ENCODE measurements at regions not wholly inside any gene's neighbourhood (a gene's known extent, or its start where the extent isn't known, plus 50 kb on each side); places are given as distances from the start of the nearest gene placed in this dataset.

DNA sequence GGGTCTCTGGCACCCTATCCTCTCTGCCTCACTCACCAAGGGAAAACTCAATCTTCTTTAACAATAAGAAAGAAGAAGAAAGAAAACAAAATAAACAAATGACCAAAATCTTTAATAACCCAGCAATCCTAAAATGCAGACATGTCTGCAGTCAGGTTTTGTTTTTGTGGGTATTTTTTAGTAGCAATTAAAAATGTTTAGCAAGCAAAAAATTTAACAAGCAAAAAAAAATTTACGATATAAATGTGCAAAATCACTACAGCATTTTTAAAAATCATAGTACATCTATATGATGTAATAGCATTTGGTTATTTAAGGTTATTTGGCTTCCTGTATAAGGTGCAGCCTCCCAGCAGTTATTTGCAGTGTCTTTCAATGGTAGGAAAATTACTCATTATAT is 151.3 kb upstream of the MAP3K1 start:
- intact Hi-C loops (cut with DNase I; ENCODE audit: low total_unique reads), result no loop called here
- no peaks in the 10 kb centered on the region for H3K9me3 ChIP-seq
- no peaks in the 10 kb centered on the region for H3K36me3 ChIP-seq
- TF ChIP-seq POLR2AphosphoS5 (IDR thresholded peaks at IDR 0.05), result no peak
- TF ChIP-seq, protein P1, sequence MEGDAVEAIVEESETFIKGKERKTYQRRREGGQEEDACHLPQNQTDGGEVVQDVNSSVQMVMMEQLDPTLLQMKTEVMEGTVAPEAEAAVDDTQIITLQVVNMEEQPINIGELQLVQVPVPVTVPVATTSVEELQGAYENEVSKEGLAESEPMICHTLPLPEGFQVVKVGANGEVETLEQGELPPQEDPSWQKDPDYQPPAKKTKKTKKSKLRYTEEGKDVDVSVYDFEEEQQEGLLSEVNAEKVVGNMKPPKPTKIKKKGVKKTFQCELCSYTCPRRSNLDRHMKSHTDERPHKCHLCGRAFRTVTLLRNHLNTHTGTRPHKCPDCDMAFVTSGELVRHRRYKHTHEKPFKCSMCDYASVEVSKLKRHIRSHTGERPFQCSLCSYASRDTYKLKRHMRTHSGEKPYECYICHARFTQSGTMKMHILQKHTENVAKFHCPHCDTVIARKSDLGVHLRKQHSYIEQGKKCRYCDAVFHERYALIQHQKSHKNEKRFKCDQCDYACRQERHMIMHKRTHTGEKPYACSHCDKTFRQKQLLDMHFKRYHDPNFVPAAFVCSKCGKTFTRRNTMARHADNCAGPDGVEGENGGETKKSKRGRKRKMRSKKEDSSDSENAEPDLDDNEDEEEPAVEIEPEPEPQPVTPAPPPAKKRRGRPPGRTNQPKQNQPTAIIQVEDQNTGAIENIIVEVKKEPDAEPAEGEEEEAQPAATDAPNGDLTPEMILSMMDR (IDR thresholded peaks at IDR 0.05), result no peak
- no peak for TF ChIP-seq EP300 (IDR thresholded peaks at IDR 0.05)
- TF ChIP-seq POLR2A (IDR thresholded peaks at IDR 0.05), result no peak
- no peak overlapping the region for H3K4me3 ChIP-seq
- DNase-seq, result no peak
- no peak overlapping the region for H3K27ac ChIP-seq
- H3K4me1 ChIP-seq, result peaks cover 0 to 8% (median 3%) of the 10 kb centered on the region in 4 donors
- WGBS, 5 donors, result 90 to 96% (median 93%) methylated on average over 1 of the region's 1 CpG
- H3K27me3 ChIP-seq, result no peaks in the 10 kb centered on the region

DNA sequence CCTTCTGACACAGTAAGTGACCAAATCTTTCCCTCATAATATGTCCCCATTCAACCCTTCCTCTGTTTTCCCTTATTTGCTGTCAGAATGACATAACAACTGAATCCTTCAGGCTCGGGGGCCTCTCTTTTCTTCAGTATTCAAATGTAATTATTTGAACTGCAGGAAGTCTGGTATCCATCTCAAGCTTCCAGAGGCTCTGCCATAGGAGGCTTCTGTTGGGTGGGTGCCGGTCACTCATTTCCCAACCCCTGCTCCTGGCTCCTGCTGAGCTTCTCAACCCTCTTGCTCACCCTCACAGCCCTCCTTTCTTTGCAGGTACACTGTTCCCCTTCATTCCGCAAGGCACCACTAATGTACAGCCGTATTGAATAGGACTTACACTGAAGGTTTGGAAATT is 151.8 kb upstream of the MAP3K1 start:
- Histone ChIP-seq H3K27me3 (no peaks in the 10 kb centered on the region), H3K4me1 (peaks cover 0 to 3% (median 0%) of the 10 kb centered on the region in 4 donors), H3K27ac (no peak overlapping the region), H3K36me3 (no peaks in the 10 kb centered on the region), H3K4me3 (no peak overlapping the region), H3K9me3 (no peaks in the 10 kb centered on the region)
- 85 to 97% (median 93%) methylated on average over 4 of the region's 4 CpGs for WGBS, 5 donors
- TF ChIP-seq POLR2A (IDR thresholded peaks at IDR 0.05) (no peak), EP300 (IDR thresholded peaks at IDR 0.05) (no peak), POLR2AphosphoS5 (IDR thresholded peaks at IDR 0.05) (no peak)
- TF ChIP-seq, protein P1 (IDR thresholded peaks at IDR 0.05), result no peak
- intact Hi-C loops (cut with DNase I; ENCODE audit: low total_unique reads), result no loop called here
- DNase-seq, result no peak

DNA sequence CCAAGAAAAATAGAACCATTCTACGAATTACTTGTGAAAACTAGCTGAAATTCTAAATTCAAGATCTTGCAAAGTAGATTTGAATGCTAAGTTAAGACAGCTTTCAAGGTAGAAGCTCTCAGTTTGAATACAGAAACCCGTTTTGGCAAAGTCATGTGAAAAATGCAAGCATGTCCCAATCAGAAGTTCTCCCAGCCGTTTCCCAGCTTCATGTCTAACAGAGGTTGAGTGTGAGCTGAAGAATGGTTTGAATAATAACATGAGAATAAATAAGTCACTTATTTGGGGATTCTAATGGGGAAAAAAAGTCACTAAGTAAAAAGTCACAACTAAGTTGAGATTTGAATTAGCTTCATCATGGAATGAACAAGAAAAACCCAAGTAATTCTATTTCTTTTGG is 152.5 kb upstream of the MAP3K1 start:
- H3K4me3 ChIP-seq, result no peak overlapping the region
- WGBS, 5 donors, result 69 to 82% (median 73%) methylated on average over 3 of the region's 3 CpGs
- TF ChIP-seq POLR2AphosphoS5 (IDR thresholded peaks at IDR 0.05), result no peak
- TF ChIP-seq, protein P1 (IDR thresholded peaks at IDR 0.05), result no peak
- TF ChIP-seq POLR2A (IDR thresholded peaks at IDR 0.05), result no peak
- TF ChIP-seq EP300 (IDR thresholded peaks at IDR 0.05), result no peak
- intact Hi-C loops (cut with DNase I; ENCODE audit: low total_unique reads), result no loop called here
- no peaks in the 10 kb centered on the region for H3K36me3 ChIP-seq
- no peak for DNase-seq
- no peaks in the 10 kb centered on the region for H3K9me3 ChIP-seq
- no peaks in the 10 kb centered on the region for H3K27me3 ChIP-seq
- no peak overlapping the region for H3K27ac ChIP-seq
- no peaks in the 10 kb centered on the region for H3K4me1 ChIP-seq

DNA sequence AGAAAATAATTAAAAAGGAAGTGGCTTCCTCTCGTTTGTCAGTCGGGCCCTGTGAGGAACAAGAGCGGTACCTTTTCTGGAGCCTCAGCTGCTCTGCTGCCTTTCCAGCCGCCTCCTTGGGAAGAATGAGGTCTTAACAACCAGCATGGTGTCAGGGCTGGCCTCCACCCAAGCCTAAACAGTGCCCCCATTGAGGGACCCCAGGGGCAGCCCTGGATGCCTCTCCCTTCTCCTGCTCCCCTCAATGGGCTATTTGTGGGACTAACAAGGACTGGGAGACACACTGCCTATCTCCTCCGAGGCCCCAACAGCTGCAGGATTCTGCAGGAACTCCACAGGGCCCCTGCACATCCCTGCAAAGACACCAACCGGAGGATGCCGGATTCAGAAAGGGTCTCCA is 155.4 kb upstream of the MAP3K1 start:
- intact Hi-C loops (cut with DNase I; ENCODE audit: low total_unique reads), result no loop called here
- Histone ChIP-seq H3K4me3 (no peak overlapping the region), H3K4me1 (no peaks in the 10 kb centered on the region), H3K9me3 (no peaks in the 10 kb centered on the region), H3K27me3 (no peaks in the 10 kb centered on the region), H3K27ac (no peak overlapping the region), H3K36me3 (no peaks in the 10 kb centered on the region)
- TF ChIP-seq, protein P1 (IDR thresholded peaks at IDR 0.05), result no peak
- TF ChIP-seq POLR2A (IDR thresholded peaks at IDR 0.05) (no peak), POLR2AphosphoS5 (IDR thresholded peaks at IDR 0.05) (no peak), EP300 (IDR thresholded peaks at IDR 0.05) (no peak)
- DNase-seq, result peak in 1 of 2 donors; percentile 55
- 78 to 95% (median 90%) methylated on average over 7 of the region's 7 CpGs for WGBS, 5 donors

Measured in stomach (tissue), 8 donors.